ENCODE measurements at regions not wholly inside any gene's neighbourhood (a gene's known extent, or its start where the extent isn't known, plus 50 kb on each side); places are given as distances from the start of the nearest gene placed in this dataset.

DNA sequence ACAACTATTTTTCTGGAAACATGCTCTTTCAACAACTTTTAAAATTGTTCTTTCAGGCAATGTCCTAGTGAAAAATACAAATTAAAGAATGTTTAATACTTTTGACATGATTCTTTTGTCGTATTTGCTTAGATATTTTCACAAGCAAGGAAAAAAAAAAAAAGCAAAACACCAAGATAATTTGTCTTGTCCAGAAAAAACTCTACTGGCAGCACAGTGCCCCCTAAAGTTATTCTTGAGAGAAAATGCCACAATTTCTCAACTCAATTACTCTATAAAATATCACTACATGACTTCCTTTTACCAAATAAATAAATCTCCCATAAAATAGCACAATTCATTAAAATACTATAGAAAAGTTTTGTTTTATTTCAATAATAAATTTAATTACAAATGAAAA, 652.5 kb upstream of the EPHA7 start:
- TF ChIP-seq, protein P1, sequence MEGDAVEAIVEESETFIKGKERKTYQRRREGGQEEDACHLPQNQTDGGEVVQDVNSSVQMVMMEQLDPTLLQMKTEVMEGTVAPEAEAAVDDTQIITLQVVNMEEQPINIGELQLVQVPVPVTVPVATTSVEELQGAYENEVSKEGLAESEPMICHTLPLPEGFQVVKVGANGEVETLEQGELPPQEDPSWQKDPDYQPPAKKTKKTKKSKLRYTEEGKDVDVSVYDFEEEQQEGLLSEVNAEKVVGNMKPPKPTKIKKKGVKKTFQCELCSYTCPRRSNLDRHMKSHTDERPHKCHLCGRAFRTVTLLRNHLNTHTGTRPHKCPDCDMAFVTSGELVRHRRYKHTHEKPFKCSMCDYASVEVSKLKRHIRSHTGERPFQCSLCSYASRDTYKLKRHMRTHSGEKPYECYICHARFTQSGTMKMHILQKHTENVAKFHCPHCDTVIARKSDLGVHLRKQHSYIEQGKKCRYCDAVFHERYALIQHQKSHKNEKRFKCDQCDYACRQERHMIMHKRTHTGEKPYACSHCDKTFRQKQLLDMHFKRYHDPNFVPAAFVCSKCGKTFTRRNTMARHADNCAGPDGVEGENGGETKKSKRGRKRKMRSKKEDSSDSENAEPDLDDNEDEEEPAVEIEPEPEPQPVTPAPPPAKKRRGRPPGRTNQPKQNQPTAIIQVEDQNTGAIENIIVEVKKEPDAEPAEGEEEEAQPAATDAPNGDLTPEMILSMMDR (IDR thresholded peaks at IDR 0.05) = peak in 1 of 3 experiments; percentile 14
- TF ChIP-seq POLR2A (IDR thresholded peaks at IDR 0.05) = no peak
